ENCODE measurements at regions not wholly inside any gene's neighbourhood (a gene's known extent, or its start where the extent isn't known, plus 50 kb on each side); places are given as distances from the start of the nearest gene placed in this dataset.

- in situ Hi-C loops (cut with HindIII; ENCODE audit: low pct_unique_long_range_greater_than_20kb, low sequenced_read_pairs): no loop called here
- DNase-seq (ENCODE audit: low read depth): no peak
Measured at GRCh38 chr4:170272959-170273358, 183.2 kb upstream of the AADAT start.

DNA sequence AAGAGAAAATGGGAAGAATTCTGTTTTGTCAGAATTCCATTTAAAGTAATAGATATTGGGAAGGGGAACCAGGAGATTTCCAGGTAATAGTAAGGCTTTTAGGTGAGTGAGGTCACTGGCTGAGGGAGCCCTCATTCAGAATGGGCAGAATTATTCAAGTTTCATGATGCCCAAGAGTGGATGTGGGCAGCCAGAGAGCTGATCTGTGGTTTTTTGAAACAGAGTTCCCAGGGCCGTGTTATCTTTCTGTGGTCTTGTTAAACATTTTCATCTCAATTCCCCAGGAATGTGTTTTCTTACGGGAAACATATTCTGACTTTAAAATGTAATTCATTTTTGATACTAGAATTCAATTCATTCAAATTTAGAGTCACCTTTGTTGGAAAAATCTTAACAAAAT is 182.0 kb upstream of the AADAT start:
- in situ Hi-C loops (cut with HindIII; ENCODE audit: low pct_unique_long_range_greater_than_20kb, low sequenced_read_pairs): no loop called here
- no peak for DNase-seq (ENCODE audit: low read depth)

DNA sequence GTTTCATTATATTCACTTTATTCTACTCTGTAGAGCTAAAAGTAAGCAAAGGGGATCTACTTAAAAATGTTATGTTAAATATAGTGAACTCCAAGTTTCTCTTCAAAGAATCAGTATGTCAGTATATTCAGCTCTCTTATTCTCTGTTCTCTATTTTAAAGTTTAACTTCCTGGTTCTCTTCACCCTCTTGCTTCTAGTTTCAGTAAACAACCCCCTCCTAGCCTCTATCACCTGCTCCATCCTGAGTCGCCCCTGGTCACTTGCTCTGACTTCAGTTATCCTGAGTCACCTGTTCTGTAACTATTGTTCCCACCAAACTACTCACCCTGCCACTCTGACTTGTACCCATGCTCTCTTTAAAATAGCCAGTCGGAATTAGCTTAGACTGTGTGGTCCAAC is 180.9 kb upstream of the AADAT start:
- in situ Hi-C loops (cut with HindIII; ENCODE audit: low pct_unique_long_range_greater_than_20kb, low sequenced_read_pairs): no loop called here
- DNase-seq (ENCODE audit: low read depth): no peak

- DNase-seq (ENCODE audit: low read depth): no peak
- in situ Hi-C loops (cut with HindIII; ENCODE audit: low pct_unique_long_range_greater_than_20kb, low sequenced_read_pairs): no loop called here
Measured at GRCh38 chr4:170269950-170270349, 180.2 kb upstream of the AADAT start.

DNA sequence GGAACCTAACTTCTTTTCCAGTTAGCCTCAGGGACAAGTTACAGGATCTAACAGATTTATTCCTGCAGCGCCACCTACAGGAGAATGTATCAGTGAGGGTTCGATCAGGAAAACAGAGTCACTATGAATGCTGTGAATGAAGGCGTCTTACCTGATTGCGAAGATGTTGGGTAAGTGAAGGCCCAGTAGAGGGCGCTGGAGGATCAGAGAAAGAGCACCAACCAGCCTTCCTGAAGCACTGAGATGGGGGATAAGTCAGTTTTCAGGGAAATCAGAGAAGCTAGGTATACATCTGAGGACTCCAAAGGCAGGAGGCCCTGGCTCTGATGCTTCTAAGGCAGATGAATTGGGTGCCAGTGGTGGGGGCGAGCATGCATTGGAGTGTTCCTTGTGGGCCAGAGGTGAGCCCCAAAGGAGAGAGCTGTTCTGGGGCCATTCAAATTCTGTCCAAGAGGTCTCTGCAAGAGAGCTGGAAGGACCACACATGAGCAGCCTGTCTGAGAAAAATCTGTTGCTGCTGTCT is 169.9 kb upstream of the AADAT start:
- in situ Hi-C loops (cut with HindIII; ENCODE audit: low pct_unique_long_range_greater_than_20kb, low sequenced_read_pairs): no loop called here
- DNase-seq (ENCODE audit: low read depth): peak; percentile 75

- DNase-seq (ENCODE audit: low read depth): no peak
- in situ Hi-C loops (cut with HindIII; ENCODE audit: low pct_unique_long_range_greater_than_20kb, low sequenced_read_pairs): no loop called here
Measured at GRCh38 chr4:170256807-170257206, 167.1 kb upstream of the AADAT start.

DNA sequence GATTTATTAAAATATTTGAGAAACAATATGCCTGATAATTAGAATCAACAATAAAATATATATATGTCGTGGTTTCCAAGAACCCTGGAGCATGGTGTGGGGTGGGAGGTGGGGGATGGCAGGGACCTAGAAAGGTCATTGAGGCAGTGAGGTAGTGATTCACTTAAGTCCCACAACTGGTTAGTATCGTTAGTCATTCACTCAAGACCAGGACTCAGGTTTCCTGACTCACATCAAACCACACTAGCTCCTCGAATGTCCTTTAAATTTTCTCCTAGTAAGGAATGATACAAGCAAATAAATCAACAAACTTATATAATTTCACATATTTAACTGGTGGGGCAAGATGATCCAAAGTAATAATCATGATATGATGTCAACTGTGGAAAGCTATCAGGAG is 158.8 kb upstream of the AADAT start:
- DNase-seq (ENCODE audit: low read depth): no peak

DNA sequence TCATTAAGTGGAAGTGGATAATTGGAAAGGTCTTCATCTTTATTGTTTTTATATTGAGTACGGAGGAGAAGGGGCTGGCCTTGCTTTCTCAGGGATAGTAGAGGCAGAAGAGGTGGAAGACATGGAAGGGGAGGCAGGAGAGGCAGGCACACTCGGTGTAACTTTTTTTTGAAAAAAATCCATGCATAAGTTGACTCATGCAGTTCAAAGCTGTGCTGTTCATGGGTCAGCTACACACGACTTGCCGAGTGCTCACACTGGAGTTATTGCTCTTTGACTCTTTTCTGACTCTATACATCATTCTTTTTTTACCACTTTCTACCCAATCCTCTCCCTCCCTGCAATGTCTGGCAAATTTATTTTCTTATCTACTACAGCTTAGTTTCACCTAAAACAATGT is 158.3 kb upstream of the AADAT start:
- in situ Hi-C loops (cut with HindIII; ENCODE audit: low pct_unique_long_range_greater_than_20kb, low sequenced_read_pairs): no loop called here
- no peak for DNase-seq (ENCODE audit: low read depth)

More for the DNA sequence above, 158.8 kb upstream of the AADAT start:
- in situ Hi-C loops (cut with HindIII; ENCODE audit: low pct_unique_long_range_greater_than_20kb, low sequenced_read_pairs): no loop called here

DNA sequence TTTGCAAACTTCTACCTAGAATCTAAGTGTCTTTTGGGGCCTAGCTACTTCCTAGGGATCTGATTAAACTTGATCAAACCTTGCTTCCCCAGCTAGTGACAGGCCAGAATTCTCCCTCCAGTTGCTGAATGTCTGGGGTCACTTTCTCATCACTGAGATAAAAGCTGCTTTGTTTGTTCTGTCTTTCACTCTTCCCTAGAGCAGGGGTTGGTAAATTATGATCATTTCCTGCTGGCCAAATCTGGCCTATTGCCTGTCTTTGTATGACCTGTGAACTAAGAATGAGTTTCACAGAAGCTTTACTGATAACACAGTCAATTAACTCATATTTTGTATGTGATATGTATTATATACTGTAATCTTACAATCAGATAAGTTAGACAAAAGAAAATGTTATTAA is 157.8 kb upstream of the AADAT start:
- no peak for DNase-seq (ENCODE audit: low read depth)
- in situ Hi-C loops (cut with HindIII; ENCODE audit: low pct_unique_long_range_greater_than_20kb, low sequenced_read_pairs): no loop called here

- in situ Hi-C loops (cut with HindIII; ENCODE audit: low pct_unique_long_range_greater_than_20kb, low sequenced_read_pairs): no loop called here
- no peak for DNase-seq (ENCODE audit: low read depth)
Measured at GRCh38 chr4:170243662-170244288, 154.0 kb upstream of the AADAT start.

DNA sequence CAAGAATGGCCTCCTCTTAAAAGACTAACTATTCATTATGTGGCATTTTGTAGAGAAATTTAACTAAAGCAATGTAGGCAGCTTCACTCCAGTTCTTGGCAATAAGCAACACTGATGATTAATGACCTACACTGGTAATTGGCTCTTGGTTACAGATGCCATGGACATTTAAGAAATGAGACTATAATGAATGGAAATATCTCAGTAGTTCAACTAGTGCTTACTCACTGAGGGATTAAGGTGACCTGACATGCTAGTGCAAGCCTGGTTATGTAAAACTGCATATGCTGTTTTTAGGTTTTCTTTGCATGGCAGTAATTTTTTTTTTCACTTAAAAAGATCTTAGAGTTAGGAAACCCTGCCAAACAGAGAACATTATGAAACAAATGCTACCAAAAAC is 152.7 kb upstream of the AADAT start:
- DNase-seq (ENCODE audit: low read depth): no peak
- in situ Hi-C loops (cut with HindIII; ENCODE audit: low pct_unique_long_range_greater_than_20kb, low sequenced_read_pairs): no loop called here

- in situ Hi-C loops (cut with HindIII; ENCODE audit: low pct_unique_long_range_greater_than_20kb, low sequenced_read_pairs): no loop called here
- no peak for DNase-seq (ENCODE audit: low read depth)
Measured at GRCh38 chr4:170234800-170235199, 145.0 kb upstream of the AADAT start.

- in situ Hi-C loops (cut with HindIII; ENCODE audit: low pct_unique_long_range_greater_than_20kb, low sequenced_read_pairs): no loop called here
- no peak for DNase-seq (ENCODE audit: low read depth)
Measured at GRCh38 chr4:170231377-170231776, 141.6 kb upstream of the AADAT start.

GRCh38 chr4:170230242-170230641 is 140.5 kb upstream of the AADAT start:
- in situ Hi-C loops (cut with HindIII; ENCODE audit: low pct_unique_long_range_greater_than_20kb, low sequenced_read_pairs): no loop called here
- no peak for DNase-seq (ENCODE audit: low read depth)

DNA sequence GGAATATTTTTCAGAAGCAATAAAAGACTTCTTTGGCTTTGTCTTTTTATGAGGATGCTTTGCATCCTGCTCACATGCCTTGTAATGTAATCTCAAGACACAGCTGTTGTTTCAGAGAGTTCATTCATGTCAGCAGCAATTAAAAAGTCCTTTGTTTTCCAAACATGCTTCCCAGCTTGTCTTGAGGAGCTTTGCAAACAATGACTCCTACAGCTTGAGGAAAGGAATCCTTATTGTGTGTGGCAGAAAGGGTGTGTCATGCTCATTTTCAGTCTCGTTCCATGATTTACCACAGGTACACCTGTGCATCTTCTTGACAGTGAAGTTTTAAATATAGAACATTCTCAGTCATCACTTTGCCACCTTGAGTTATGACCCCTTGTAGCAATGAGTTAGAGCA is 139.2 kb upstream of the AADAT start:
- in situ Hi-C loops (cut with HindIII; ENCODE audit: low pct_unique_long_range_greater_than_20kb, low sequenced_read_pairs): no loop called here
- DNase-seq (ENCODE audit: low read depth): no peak

- in situ Hi-C loops (cut with HindIII; ENCODE audit: low pct_unique_long_range_greater_than_20kb, low sequenced_read_pairs): no loop called here
- no peak for DNase-seq (ENCODE audit: low read depth)
Measured at GRCh38 chr4:170227928-170228327, 138.2 kb upstream of the AADAT start.

GRCh38 chr4:170226288-170226687 is 136.5 kb upstream of the AADAT start:
- in situ Hi-C loops (cut with HindIII; ENCODE audit: low pct_unique_long_range_greater_than_20kb, low sequenced_read_pairs): no loop called here
- no peak for DNase-seq (ENCODE audit: low read depth)

GRCh38 chr4:170214731-170215130 is 125.0 kb upstream of the AADAT start:
- in situ Hi-C loops (cut with HindIII; ENCODE audit: low pct_unique_long_range_greater_than_20kb, low sequenced_read_pairs): no loop called here
- no peak for DNase-seq (ENCODE audit: low read depth)

DNA sequence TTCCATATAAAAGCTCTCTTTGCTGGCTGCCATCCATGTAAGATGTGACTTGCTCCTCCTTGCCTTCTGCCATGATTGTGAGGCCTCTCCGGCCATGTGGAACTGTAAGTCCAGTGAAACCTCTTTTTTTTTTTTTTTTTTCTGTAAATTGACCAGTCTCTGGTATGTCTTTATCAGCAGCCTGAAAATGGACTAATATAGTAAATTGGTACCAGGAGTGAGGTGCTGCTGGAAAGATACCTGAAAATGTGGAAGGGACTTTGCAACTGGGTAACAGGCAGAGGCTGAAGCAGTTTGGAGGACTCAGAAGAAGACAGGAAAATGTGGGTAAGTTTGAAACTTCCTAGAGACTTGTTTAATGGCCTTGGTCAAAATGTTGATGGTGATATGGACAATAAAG is 124.3 kb upstream of the AADAT start:
- in situ Hi-C loops (cut with HindIII; ENCODE audit: low pct_unique_long_range_greater_than_20kb, low sequenced_read_pairs): no loop called here

GRCh38 chr4:170202721-170203120 is 113.0 kb upstream of the AADAT start:
- in situ Hi-C loops (cut with HindIII; ENCODE audit: low pct_unique_long_range_greater_than_20kb, low sequenced_read_pairs): no loop called here
- no peak for DNase-seq (ENCODE audit: low read depth)

More for the DNA sequence above, 124.3 kb upstream of the AADAT start:
- DNase-seq (ENCODE audit: low read depth): no peak

Measured in Caki2 (cell line).